ENCODE measurements at regions not wholly inside any gene's neighbourhood (a gene's known extent, or its start where the extent isn't known, plus 50 kb on each side); places are given as distances from the start of the nearest gene placed in this dataset.
"Not testable (repeated sequence)": the region's sequence is repeated elsewhere in the genome, so short reads cannot be mapped to it uniquely, and the experiment has no call there.

DNA sequence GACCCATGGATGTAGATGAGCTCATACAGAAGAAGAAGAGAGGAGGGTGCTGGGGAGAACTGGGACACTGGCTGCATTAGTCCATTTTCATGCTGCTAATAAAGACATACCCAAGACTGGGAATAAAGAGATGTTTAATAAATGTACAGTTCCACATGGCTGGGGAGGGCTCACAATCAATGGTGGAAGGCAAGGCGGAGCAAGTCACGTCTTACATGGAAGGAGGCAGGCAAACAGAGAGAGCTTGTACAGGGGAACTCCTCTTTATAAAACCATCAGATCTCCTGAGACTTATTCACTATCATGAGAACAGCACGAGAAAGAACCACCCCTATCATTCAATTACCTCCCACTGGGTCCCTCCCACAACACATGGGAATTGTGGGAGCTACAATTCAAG lies 625.5 kb downstream of the MATN1 start:
- TF ChIP-seq, protein P1, sequence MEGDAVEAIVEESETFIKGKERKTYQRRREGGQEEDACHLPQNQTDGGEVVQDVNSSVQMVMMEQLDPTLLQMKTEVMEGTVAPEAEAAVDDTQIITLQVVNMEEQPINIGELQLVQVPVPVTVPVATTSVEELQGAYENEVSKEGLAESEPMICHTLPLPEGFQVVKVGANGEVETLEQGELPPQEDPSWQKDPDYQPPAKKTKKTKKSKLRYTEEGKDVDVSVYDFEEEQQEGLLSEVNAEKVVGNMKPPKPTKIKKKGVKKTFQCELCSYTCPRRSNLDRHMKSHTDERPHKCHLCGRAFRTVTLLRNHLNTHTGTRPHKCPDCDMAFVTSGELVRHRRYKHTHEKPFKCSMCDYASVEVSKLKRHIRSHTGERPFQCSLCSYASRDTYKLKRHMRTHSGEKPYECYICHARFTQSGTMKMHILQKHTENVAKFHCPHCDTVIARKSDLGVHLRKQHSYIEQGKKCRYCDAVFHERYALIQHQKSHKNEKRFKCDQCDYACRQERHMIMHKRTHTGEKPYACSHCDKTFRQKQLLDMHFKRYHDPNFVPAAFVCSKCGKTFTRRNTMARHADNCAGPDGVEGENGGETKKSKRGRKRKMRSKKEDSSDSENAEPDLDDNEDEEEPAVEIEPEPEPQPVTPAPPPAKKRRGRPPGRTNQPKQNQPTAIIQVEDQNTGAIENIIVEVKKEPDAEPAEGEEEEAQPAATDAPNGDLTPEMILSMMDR (IDR thresholded peaks at IDR 0.05 in 4 of 5, conservative IDR thresholded peaks at IDR 0.05 in 1 of 5), result not testable (repeated sequence)
- TF ChIP-seq POLR2A (IDR thresholded peaks at IDR 0.05), result not testable (repeated sequence)

All from gastrocnemius medialis (tissue), 4 donors.